ENCODE measurements at regions not wholly inside any gene's neighbourhood (a gene's known extent, or its start where the extent isn't known, plus 50 kb on each side); places are given as distances from the start of the nearest gene placed in this dataset.

DNA sequence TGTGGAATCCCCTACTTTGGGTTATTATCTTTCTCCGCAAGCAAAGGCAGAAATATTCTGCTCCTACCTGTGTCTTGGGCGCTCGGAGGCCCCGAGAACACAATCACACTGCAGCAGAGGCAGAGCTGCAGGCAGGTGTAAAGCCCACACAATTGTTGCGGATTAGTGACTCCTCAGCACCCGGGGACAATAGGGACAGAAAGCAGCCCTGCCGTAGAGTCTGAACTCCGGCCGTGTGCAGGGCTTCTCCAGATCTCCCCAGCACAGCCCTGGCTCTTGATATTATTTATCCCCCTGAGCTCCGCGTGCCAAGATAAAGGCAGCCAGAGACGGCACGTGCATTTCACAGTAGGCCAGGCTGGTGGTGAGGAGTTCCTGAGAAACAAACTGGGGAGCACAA is 229.2 kb downstream of the EN1 start:
- H3K27ac Mint-ChIP-seq = no peak overlapping the region
- no peaks in the 10 kb centered on the region for H3K27me3 Mint-ChIP-seq (ENCODE audit: low read depth)
- H3K4me3 Mint-ChIP-seq = no peak overlapping the region
- no peaks in the 10 kb centered on the region for H3K9me3 Mint-ChIP-seq
- ATAC-seq (peak; percentile 52), DNase-seq (ENCODE audit: low spot score) (no peak)
- H3K36me3 Mint-ChIP-seq = no peaks in the 10 kb centered on the region
- CTCF ChIA-PET = interaction anchor here (0.8 kb wide), 1 partner anchor 79 kb away, joined by 3 read pairs; no protein-coding TSS in a partner anchor
- H3K4me1 Mint-ChIP-seq = peaks cover 12% of the 10 kb centered on the region
- TF ChIP-seq, protein P1, sequence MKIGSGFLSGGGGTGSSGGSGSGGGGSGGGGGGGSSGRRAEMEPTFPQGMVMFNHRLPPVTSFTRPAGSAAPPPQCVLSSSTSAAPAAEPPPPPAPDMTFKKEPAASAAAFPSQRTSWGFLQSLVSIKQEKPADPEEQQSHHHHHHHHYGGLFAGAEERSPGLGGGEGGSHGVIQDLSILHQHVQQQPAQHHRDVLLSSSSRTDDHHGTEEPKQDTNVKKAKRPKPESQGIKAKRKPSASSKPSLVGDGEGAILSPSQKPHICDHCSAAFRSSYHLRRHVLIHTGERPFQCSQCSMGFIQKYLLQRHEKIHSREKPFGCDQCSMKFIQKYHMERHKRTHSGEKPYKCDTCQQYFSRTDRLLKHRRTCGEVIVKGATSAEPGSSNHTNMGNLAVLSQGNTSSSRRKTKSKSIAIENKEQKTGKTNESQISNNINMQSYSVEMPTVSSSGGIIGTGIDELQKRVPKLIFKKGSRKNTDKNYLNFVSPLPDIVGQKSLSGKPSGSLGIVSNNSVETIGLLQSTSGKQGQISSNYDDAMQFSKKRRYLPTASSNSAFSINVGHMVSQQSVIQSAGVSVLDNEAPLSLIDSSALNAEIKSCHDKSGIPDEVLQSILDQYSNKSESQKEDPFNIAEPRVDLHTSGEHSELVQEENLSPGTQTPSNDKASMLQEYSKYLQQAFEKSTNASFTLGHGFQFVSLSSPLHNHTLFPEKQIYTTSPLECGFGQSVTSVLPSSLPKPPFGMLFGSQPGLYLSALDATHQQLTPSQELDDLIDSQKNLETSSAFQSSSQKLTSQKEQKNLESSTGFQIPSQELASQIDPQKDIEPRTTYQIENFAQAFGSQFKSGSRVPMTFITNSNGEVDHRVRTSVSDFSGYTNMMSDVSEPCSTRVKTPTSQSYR (CRISPR knock-in tag; IDR thresholded peaks at IDR 0.05) = no peak
- TF ChIP-seq FOXP1 (CRISPR knock-in tag; IDR thresholded peaks at IDR 0.05; ENCODE audit: borderline replicate concordance) = no peak
- TF ChIP-seq SMAD4 (CRISPR knock-in tag; IDR thresholded peaks at IDR 0.05) = no peak
- no peak for TF ChIP-seq ATF1 (CRISPR knock-in tag; IDR thresholded peaks at IDR 0.05)
- TF ChIP-seq NFE2L1 (CRISPR knock-in tag; IDR thresholded peaks at IDR 0.05) = no peak
- TF ChIP-seq JUN (CRISPR knock-in tag; IDR thresholded peaks at IDR 0.05) = no peak
- no peak for TF ChIP-seq ERG (CRISPR knock-in tag; IDR thresholded peaks at IDR 0.05)
- TF ChIP-seq, protein P2, sequence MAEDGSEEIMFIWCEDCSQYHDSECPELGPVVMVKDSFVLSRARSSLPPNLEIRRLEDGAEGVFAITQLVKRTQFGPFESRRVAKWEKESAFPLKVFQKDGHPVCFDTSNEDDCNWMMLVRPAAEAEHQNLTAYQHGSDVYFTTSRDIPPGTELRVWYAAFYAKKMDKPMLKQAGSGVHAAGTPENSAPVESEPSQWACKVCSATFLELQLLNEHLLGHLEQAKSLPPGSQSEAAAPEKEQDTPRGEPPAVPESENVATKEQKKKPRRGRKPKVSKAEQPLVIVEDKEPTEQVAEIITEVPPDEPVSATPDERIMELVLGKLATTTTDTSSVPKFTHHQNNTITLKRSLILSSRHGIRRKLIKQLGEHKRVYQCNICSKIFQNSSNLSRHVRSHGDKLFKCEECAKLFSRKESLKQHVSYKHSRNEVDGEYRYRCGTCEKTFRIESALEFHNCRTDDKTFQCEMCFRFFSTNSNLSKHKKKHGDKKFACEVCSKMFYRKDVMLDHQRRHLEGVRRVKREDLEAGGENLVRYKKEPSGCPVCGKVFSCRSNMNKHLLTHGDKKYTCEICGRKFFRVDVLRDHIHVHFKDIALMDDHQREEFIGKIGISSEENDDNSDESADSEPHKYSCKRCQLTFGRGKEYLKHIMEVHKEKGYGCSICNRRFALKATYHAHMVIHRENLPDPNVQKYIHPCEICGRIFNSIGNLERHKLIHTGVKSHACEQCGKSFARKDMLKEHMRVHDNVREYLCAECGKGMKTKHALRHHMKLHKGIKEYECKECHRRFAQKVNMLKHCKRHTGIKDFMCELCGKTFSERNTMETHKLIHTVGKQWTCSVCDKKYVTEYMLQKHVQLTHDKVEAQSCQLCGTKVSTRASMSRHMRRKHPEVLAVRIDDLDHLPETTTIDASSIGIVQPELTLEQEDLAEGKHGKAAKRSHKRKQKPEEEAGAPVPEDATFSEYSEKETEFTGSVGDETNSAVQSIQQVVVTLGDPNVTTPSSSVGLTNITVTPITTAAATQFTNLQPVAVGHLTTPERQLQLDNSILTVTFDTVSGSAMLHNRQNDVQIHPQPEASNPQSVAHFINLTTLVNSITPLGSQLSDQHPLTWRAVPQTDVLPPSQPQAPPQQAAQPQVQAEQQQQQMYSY (CRISPR knock-in tag; IDR thresholded peaks at IDR 0.05) = no peak
- no peak for TF ChIP-seq E2F1 (CRISPR knock-in tag; IDR thresholded peaks at IDR 0.05)
- no peak for TF ChIP-seq SOX15 (CRISPR knock-in tag; IDR thresholded peaks at IDR 0.05)
- TF ChIP-seq, protein P3, sequence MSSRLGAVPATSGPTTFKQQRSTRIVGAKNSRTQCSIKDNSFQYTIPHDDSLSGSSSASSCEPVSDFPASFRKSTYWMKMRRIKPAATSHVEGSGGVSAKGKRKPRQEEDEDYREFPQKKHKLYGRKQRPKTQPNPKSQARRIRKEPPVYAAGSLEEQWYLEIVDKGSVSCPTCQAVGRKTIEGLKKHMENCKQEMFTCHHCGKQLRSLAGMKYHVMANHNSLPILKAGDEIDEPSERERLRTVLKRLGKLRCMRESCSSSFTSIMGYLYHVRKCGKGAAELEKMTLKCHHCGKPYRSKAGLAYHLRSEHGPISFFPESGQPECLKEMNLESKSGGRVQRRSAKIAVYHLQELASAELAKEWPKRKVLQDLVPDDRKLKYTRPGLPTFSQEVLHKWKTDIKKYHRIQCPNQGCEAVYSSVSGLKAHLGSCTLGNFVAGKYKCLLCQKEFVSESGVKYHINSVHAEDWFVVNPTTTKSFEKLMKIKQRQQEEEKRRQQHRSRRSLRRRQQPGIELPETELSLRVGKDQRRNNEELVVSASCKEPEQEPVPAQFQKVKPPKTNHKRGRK (CRISPR knock-in tag; IDR thresholded peaks at IDR 0.05; ENCODE audit: borderline replicate concordance) = no peak
- no peak for TF ChIP-seq USF2 (CRISPR knock-in tag; IDR thresholded peaks at IDR 0.05)
- POLR2A ChIA-PET = no interaction called here

DNA sequence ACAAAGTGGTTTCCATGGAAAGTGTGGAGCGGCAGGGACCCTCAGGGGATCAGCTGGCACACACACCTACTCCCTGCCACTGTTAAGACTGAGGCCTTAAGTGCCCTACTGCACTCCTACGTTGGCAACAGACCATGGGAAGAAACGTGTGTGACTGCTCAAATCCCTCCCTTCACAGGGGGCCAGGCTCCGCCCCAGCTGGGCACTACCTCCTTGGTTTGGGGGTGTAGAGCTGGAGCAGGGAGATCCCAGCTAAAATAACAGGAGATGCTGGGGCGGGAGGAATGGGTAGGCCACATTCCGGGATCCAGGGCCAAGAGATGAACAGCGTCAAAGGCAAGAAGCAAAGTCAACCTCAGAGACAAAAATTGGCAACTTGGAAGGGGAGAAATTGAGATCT is 231.0 kb downstream of the EN1 start:
- no peak for ATAC-seq
- ChIA-PET POLR2A (no interaction called here), CTCF (no interaction called here)
- H3K36me3 Mint-ChIP-seq = no peaks in the 10 kb centered on the region
- DNase-seq (ENCODE audit: low spot score) = no peak
- H3K9me3 Mint-ChIP-seq = no peaks in the 10 kb centered on the region
- peaks cover 8% of the 10 kb centered on the region for H3K4me1 Mint-ChIP-seq
- no peak overlapping the region for H3K4me3 Mint-ChIP-seq
- H3K27me3 Mint-ChIP-seq (ENCODE audit: low read depth) = no peaks in the 10 kb centered on the region
- no peak overlapping the region for H3K27ac Mint-ChIP-seq
- TF ChIP-seq KAT7 (CRISPR knock-in tag; IDR thresholded peaks at IDR 0.05; ENCODE audit: borderline replicate concordance) (no peak), PRRX2 (CRISPR knock-in tag; IDR thresholded peaks at IDR 0.05) (no peak), FOXK1 (CRISPR knock-in tag; IDR thresholded peaks at IDR 0.05) (no peak), FOXP1 (CRISPR knock-in tag; IDR thresholded peaks at IDR 0.05; ENCODE audit: borderline replicate concordance) (no peak), CBFB (CRISPR knock-in tag; IDR thresholded peaks at IDR 0.05; ENCODE audit: low read depth) (no peak), GRHL2 (CRISPR knock-in tag; IDR thresholded peaks at IDR 0.05; ENCODE audit: insufficient replicate concordance, severe bottlenecking) (no peak), GABPB1 (CRISPR knock-in tag; IDR thresholded peaks at IDR 0.05) (no peak)
- TF ChIP-seq, protein P4, sequence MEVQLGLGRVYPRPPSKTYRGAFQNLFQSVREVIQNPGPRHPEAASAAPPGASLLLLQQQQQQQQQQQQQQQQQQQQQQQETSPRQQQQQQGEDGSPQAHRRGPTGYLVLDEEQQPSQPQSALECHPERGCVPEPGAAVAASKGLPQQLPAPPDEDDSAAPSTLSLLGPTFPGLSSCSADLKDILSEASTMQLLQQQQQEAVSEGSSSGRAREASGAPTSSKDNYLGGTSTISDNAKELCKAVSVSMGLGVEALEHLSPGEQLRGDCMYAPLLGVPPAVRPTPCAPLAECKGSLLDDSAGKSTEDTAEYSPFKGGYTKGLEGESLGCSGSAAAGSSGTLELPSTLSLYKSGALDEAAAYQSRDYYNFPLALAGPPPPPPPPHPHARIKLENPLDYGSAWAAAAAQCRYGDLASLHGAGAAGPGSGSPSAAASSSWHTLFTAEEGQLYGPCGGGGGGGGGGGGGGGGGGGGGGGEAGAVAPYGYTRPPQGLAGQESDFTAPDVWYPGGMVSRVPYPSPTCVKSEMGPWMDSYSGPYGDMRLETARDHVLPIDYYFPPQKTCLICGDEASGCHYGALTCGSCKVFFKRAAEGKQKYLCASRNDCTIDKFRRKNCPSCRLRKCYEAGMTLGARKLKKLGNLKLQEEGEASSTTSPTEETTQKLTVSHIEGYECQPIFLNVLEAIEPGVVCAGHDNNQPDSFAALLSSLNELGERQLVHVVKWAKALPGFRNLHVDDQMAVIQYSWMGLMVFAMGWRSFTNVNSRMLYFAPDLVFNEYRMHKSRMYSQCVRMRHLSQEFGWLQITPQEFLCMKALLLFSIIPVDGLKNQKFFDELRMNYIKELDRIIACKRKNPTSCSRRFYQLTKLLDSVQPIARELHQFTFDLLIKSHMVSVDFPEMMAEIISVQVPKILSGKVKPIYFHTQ (CRISPR knock-in tag; IDR thresholded peaks at IDR 0.05) = no peak
- TF ChIP-seq, protein P5, sequence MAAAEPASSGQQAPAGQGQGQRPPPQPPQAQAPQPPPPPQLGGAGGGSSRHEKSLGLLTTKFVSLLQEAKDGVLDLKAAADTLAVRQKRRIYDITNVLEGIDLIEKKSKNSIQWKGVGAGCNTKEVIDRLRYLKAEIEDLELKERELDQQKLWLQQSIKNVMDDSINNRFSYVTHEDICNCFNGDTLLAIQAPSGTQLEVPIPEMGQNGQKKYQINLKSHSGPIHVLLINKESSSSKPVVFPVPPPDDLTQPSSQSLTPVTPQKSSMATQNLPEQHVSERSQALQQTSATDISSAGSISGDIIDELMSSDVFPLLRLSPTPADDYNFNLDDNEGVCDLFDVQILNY (CRISPR knock-in tag; IDR thresholded peaks at IDR 0.05) = no peak

Data from WTC11 (cell line).